DOHH2 (cell line): ENCODE measurements at regions not wholly inside any gene's neighbourhood (a gene's known extent, or its start where the extent isn't known, plus 50 kb on each side); places are given as distances from the start of the nearest gene placed in this dataset.

Experiments
- EZH2phosphoT487 ChIP-seq: fragments of 200-600 bp; sonication (generic); IDR thresholded peaks from 2 replicates; pipeline ENCODE4 v1.6.1; 2017; ENCODE audit warnings: borderline replicate concordance, mild to moderate bottlenecking, antibody characterized with exemption, low read length, moderate library complexity, mixed read lengths
- TF ChIP-seq, protein P1 (sequence below): fragments of 200-600 bp; sonication (generic); IDR thresholded peaks from one replicate; pipeline ENCODE4 v1.5.1; 2014; ENCODE audit warnings: antibody characterized with exemption, mild to moderate bottlenecking, low read depth, low read length; ENCODE audit not compliant: poor library complexity, severe bottlenecking

DNA sequence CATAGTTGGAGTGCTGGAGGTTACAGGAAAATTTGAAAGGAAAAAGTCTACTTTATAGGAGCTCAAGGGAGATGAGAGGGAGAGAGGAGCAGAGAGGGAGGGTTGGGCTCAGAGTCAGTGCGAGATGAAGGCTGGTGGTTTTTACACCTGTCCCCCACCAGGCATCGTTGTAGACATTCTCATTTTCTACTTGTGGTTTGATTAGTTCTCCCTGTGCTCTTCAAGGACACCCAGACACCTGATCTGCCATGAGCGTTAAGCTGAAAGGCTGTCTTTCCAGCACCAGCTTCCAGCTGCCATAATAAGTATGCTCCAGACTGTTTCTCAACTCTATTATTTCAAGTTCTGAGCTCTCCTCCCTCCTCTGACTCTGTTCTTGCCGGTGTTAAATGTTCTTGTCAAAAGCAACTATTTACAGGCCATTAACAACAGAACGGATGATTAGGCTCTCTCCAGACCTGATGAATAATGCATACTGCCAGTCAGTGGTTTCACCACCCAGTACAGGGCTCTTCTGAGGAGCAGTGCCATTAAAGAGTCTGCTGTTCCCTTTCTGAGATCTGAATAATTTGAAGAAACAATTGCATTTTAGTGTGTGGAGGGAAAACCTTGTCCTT, 514.6 kb upstream of the MCTP2 start:
- TF ChIP-seq, protein P1, sequence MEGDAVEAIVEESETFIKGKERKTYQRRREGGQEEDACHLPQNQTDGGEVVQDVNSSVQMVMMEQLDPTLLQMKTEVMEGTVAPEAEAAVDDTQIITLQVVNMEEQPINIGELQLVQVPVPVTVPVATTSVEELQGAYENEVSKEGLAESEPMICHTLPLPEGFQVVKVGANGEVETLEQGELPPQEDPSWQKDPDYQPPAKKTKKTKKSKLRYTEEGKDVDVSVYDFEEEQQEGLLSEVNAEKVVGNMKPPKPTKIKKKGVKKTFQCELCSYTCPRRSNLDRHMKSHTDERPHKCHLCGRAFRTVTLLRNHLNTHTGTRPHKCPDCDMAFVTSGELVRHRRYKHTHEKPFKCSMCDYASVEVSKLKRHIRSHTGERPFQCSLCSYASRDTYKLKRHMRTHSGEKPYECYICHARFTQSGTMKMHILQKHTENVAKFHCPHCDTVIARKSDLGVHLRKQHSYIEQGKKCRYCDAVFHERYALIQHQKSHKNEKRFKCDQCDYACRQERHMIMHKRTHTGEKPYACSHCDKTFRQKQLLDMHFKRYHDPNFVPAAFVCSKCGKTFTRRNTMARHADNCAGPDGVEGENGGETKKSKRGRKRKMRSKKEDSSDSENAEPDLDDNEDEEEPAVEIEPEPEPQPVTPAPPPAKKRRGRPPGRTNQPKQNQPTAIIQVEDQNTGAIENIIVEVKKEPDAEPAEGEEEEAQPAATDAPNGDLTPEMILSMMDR, result no peak
- no peak for TF ChIP-seq EZH2phosphoT487
